Small intestine (tissue), 7 donors: ENCODE measurements at regions not wholly inside any gene's neighbourhood (a gene's known extent, or its start where the extent isn't known, plus 50 kb on each side); places are given as distances from the start of the nearest gene placed in this dataset.

ENCODE experiments used
- DNase-seq, 2 donors: peaks; one replicate each; pipeline versions ENCODE4 v3.0.0 to v3.0.0-alpha.2; 2013
- FAIRE-seq: peaks from 2 replicates; lab custom pipeline; 2012; peaks lifted over from hg19 to GRCh38; lab: Jason Lieb, UNC
- H3K27ac ChIP-seq, 3 donors: one replicate each; pipeline ENCODE4 v1.5.1; 2013; ENCODE audit warnings: low read length in 2 of 3, mild to moderate bottlenecking in 2 of 3, control low read depth in 1 of 3, inconsistent platforms in 1 of 3, low read depth in 1 of 3, moderate library complexity in 1 of 3
- H3K27me3 ChIP-seq, 3 donors: one replicate each; pipeline ENCODE4 v1.6.1; 2013; ENCODE audit warnings: low read length in 3 of 3, inconsistent platforms in 1 of 3; ENCODE audit not compliant: control insufficient read depth in 3 of 3, insufficient read depth in 3 of 3
- H3K36me3 ChIP-seq, 3 donors: one replicate each; pipeline ENCODE4 v1.6.1; 2013; ENCODE audit warnings: low read length in 3 of 3, inconsistent platforms in 1 of 3, low read depth in 1 of 3, mild to moderate bottlenecking in 1 of 3, moderate library complexity in 1 of 3; ENCODE audit not compliant: control insufficient read depth in 3 of 3, insufficient read depth in 2 of 3
- H3K4me1 ChIP-seq, 3 donors: one replicate each; pipeline ENCODE4 v1.6.1; 2013; ENCODE audit warnings: low read length in 2 of 3, inconsistent platforms in 1 of 3, low read depth in 1 of 3, mild to moderate bottlenecking in 1 of 3, moderate library complexity in 1 of 3; ENCODE audit not compliant: control insufficient read depth in 3 of 3, insufficient read depth in 2 of 3
- H3K4me3 ChIP-seq, 3 donors: one replicate each; pipeline ENCODE4 v1.5.1; 2013; ENCODE audit warnings: low read length in 3 of 3, control low read depth in 1 of 3, inconsistent platforms in 1 of 3, low read depth in 1 of 3, mild to moderate bottlenecking in 1 of 3, moderate library complexity in 1 of 3
- H3K9me3 ChIP-seq, 2 donors: one replicate each; pipeline ENCODE4 v1.6.1; 2013; ENCODE audit warnings: low read depth in 1 of 2, low read length in 1 of 2; ENCODE audit not compliant: control insufficient read depth in 2 of 2, insufficient read depth in 1 of 2
- WGBS, 3 donors: extraction: QIAGEN DNeasy Blood & Tissue Kit; methylation state at CpG; one replicate each; pipeline ENCODE4 v1.1.7; 2013; 5-methylcytosine and 5-hydroxymethylcytosine counted together
- donor health status: healthy with polysubstance abuse.
- donor health status: control.
- donor health status: control.
- donor health status: Bipolar disorder and iron deficiency.
- donor health status: healthy.

DNA sequence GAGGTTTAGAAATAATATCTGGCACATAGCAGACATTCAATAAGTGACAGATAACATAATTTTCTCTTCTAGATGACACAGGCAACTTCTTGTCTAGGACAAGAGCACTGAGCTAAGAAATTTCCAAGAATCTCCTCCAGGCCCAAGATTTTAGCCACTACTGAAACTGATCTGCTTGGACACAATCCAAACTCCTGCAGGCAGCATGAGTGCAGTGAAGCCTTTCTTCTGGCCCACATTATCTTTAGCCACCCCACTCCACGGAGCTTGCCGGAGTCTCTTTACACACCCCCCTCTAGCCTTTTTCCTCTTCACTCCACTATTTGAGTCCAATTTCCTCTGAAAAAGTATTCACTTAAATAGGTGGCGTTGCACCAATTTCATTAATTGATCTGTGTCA, 142.9 kb upstream of the DUSP10 start:
- H3K9me3 ChIP-seq: no peaks in the 10 kb centered on the region
- no peaks in the 10 kb centered on the region for H3K4me1 ChIP-seq
- H3K36me3 ChIP-seq: no peaks in the 10 kb centered on the region
- DNase-seq (no peak), FAIRE-seq (no peak)
- 83 to 86% (median 84%) methylated on average over 3 of the region's 3 CpGs for WGBS, 3 donors
- no peaks in the 10 kb centered on the region for H3K27me3 ChIP-seq
- no peak overlapping the region for H3K4me3 ChIP-seq
- no peak overlapping the region for H3K27ac ChIP-seq

DNA sequence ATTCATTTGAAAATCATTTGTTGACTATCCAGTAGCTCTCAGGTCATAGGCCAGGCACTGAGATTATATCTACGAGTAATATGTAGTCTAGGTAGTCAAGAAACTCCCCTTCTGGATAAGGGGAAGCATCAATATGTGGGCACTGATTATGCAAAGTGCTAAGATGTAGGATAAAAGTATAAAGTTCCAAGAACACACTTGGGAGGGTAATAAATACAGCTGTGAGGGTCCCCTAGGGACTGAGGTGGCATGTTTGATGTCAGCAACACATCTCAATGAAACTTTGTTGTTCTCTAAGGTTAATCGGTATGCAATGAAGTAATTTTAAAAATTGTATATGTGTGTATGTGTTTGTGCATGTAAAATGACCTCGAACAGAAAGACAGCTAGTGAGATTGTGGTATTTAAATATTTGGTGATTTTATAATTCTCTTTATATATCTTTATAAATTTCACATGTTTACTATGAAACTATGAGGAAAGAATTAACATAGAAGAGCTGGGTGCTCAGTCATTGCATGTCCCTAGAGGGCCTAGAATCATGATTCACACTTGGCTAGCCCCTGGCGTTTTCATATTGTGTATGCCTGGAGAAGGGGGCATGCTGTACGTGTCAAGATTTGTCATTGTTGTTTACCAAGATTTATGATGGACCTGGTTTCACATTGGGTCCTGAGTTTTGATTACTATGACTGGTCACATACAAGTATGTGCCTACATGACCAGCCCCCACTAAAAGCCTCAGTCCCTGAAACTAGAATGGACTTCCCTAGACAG, 140.1 kb upstream of the DUSP10 start:
- 70 to 87% (median 77%) methylated on average over 5 of the region's 5 CpGs for WGBS, 3 donors
- no peaks in the 10 kb centered on the region for H3K36me3 ChIP-seq
- no peaks in the 10 kb centered on the region for H3K9me3 ChIP-seq
- FAIRE-seq (no peak), DNase-seq (no peak)
- no peaks in the 10 kb centered on the region for H3K4me1 ChIP-seq
- no peaks in the 10 kb centered on the region for H3K27me3 ChIP-seq
- H3K27ac ChIP-seq: no peak overlapping the region
- no peak overlapping the region for H3K4me3 ChIP-seq

DNA sequence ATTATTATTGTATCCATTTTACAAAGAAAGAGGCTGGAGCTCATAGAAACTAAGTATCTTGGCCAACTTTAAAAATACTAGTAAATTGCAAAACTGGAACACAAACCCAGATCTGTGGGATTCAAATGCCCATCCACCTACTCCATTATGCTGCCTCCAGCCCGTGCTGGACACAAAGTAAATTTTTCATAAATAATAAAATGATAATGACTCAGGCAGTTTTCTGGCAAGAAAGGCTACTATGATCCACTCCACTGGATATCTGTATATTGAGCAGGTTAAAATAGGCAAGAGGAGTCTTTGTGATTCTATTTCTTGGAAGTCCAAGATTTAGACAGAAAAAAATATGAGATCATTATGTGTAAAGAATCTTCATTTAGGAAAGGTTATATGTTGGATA, 138.3 kb upstream of the DUSP10 start:
- 62 to 67% (median 62%) methylated on average over 1 of the region's 1 CpG for WGBS, 3 donors
- DNase-seq: no peak

DNA sequence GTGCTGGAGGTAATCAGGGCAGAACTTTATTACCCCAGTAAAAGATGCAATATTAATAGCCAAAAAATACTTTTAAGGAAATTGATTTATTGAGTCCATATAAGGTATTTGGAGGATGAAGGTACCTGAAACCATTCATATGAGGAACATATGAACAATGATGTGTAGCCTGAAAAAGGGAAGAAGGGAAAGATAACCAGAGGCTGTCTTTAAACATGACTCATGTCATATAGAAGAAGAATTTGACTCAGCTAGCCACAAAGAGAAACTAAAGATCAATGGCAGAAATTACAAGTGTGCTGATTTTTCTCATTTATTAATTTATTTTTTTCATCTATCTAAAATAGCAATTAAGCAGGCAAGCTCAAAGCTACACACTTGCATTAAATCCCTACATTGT, 136.2 kb upstream of the DUSP10 start:
- Histone ChIP-seq H3K4me1 (no peaks in the 10 kb centered on the region), H3K9me3 (no peaks in the 10 kb centered on the region), H3K36me3 (no peaks in the 10 kb centered on the region), H3K27ac (no peak overlapping the region), H3K27me3 (no peaks in the 10 kb centered on the region), H3K4me3 (no peak overlapping the region)
- FAIRE-seq (no peak), DNase-seq (no peak)

More for the DNA sequence above, 138.3 kb upstream of the DUSP10 start:
- Histone ChIP-seq H3K4me1 (no peaks in the 10 kb centered on the region), H3K27me3 (no peaks in the 10 kb centered on the region), H3K9me3 (no peaks in the 10 kb centered on the region), H3K27ac (no peak overlapping the region), H3K4me3 (no peak overlapping the region), H3K36me3 (no peaks in the 10 kb centered on the region)
- no peak for FAIRE-seq

DNA sequence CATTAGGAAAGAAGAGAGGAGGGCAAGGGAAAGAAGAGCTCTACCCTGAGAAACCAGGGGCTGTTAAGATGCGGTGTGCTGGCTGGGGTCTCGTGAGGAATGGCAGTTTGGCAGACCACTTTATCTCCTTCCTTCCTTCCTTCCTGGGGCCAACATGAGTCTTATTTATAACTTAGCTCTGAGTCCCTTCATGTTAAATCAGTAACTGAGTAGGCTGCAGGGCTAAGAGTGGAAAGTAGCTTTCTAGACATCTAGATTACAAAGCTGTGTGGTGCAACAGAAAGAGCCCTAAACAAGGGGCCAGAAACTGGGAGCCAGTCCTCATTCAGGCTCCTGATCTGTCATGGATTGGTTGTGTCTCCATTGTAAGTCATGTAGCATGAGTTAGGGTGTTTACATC, 135.4 kb upstream of the DUSP10 start:
- no peaks in the 10 kb centered on the region for H3K36me3 ChIP-seq
- WGBS, 3 donors: 77 to 83% (median 80%) methylated on average over 2 of the region's 2 CpGs
- H3K27ac ChIP-seq: no peak overlapping the region
- H3K4me3 ChIP-seq: no peak overlapping the region
- no peaks in the 10 kb centered on the region for H3K27me3 ChIP-seq
- no peaks in the 10 kb centered on the region for H3K4me1 ChIP-seq
- FAIRE-seq (no peak), DNase-seq (no peak)
- H3K9me3 ChIP-seq: no peaks in the 10 kb centered on the region

DNA sequence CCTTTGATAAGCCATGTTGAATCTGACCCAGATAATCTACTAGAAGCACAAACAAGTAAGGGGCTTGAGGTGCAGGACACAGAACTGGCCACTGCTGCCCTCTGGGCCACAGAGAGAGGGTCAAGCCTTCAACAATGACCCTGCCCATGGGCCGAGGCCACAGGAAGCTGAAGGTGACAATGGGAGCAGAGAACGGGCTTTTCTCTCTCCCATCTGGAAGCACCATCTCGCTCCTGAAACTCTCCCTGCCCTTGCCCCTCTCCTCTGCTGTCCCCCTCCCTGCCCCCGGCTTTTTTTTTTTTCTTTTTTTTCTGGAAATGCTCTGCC, 133.1 kb upstream of the DUSP10 start:
- DNase-seq (no peak), FAIRE-seq (no peak)
- Histone ChIP-seq H3K27ac (no peak overlapping the region), H3K4me3 (no peak overlapping the region), H3K9me3 (no peaks in the 10 kb centered on the region), H3K4me1 (no peaks in the 10 kb centered on the region), H3K36me3 (no peaks in the 10 kb centered on the region), H3K27me3 (no peaks in the 10 kb centered on the region)
- WGBS, 3 donors: 49 to 64% (median 61%) methylated on average over 4 of the region's 4 CpGs

DNA sequence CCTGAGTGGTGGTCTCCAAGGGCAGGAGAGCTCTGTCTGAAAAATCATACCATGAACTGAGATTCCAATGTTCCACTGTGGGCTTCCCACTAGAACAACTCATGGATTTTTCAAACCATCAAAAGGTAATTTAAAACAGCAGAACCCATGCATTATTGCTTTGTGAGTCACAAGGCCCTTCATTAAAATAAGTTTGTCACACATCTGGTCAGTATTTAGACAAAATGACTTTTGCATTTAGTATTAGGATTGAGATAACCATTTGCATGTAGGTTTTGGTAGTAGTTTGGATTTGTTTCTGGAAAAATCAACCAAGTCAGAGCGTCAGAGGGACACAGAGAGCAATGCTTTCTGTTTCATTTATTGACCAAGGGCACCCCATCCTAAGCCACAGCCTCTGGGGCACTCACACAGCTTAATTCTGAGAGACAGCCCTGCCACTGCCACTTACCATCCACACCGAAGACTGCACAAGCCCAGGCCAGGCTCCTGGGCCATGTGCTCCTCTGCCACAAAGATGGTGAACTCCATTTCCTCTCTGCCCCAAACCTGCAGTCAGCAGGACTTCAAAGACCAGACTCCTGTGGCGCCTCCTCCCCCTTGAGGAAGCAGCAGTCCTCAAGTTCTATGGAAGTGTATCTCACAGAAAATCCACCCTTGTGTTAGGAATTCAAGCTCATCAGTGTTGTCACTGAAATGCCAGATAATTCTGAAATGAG, 132.6 kb upstream of the DUSP10 start:
- 69 to 90% (median 81%) methylated on average over 3 of the region's 3 CpGs for whole genome bisulfite sequencing, 3 donors
- H3K9me3 ChIP-seq: no peaks in the 10 kb centered on the region
- H3K27ac ChIP-seq: no peak overlapping the region
- DNase-seq: no peak
- H3K27me3 ChIP-seq: no peaks in the 10 kb centered on the region
- no peak overlapping the region for H3K4me3 ChIP-seq
- no peaks in the 10 kb centered on the region for H3K36me3 ChIP-seq
- H3K4me1 ChIP-seq: no peaks in the 10 kb centered on the region
- no peak for FAIRE-seq

DNA sequence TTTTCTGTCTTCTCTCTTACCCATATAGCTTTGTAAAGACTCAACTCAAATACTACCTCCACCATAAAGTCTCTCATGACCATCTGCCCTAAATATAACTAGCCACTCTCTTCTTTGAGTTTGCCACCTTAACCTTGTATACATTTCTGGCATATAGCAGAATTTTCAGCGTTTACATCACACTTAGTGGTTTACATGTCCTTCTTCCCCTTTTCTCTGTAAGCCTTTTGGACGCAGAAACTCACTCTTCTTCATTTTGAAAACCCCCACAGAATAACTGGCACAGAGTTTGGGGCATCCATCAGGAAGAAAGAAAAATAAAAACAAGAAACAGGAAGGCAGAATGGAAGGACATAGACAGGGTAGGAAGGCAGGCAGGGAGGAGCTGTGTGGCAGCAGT, 131.8 kb upstream of the DUSP10 start:
- Histone ChIP-seq H3K27me3 (no peaks in the 10 kb centered on the region), H3K4me1 (no peaks in the 10 kb centered on the region), H3K9me3 (no peaks in the 10 kb centered on the region), H3K27ac (no peak overlapping the region), H3K4me3 (no peak overlapping the region), H3K36me3 (no peaks in the 10 kb centered on the region)
- FAIRE-seq (no peak), DNase-seq (no peak)
- WGBS, 3 donors: 67 to 91% (median 81%) methylated on average over 2 of the region's 2 CpGs
